HEK293T (cell line): ENCODE measurements at regions not wholly inside any gene's neighbourhood (a gene's known extent, or its start where the extent isn't known, plus 50 kb on each side); places are given as distances from the start of the nearest gene placed in this dataset.

Source experiments
- CTCF ChIA-PET: fragments of 350-600 bp; formaldehyde crosslinking; extraction: SDS; loops from one replicate; lab custom pipeline; 2021; ENCODE audit warnings: antibody characterized with exemption, inconsistent platforms; lab: Yijun Ruan, JAX
- POLR2A ChIA-PET: fragments of 350-600 bp; formaldehyde crosslinking; extraction: SDS; loops from one replicate; lab custom pipeline; 2020; ENCODE audit warnings: antibody characterized with exemption, inconsistent platforms; lab: Yijun Ruan, JAX
- DNase-seq: peaks from one replicate; pipeline ENCODE4 v3.0.0; 2012; ENCODE audit warnings: mixed read lengths; ENCODE audit errors: extremely low spot score
- ARNT ChIP-seq: fragments of 450-650 bp; IDR thresholded peaks from 2 replicates; pipeline ENCODE4 v1.6.1; 2017; ENCODE audit warnings: mild to moderate bottlenecking
- BHLHE40 ChIP-seq: fragments of 450-650 bp; IDR thresholded peaks from 2 replicates; pipeline ENCODE4 v1.6.1; 2016; ENCODE audit warnings: mild to moderate bottlenecking, moderate library complexity, borderline replicate concordance
- CTBP1 ChIP-seq: fragments of 450-650 bp; IDR thresholded peaks from 2 replicates; pipeline ENCODE4 v1.6.1; 2016; ENCODE audit warnings: borderline replicate concordance
- ELF4 ChIP-seq: fragments of 450-650 bp; IDR thresholded peaks from 2 replicates; pipeline ENCODE4 v1.6.1; 2017; ENCODE audit warnings: antibody characterized with exemption
- FOXA1 ChIP-seq: fragments of 450-650 bp; IDR thresholded peaks from 2 replicates; pipeline ENCODE4 v1.6.1; 2016; ENCODE audit warnings: mild to moderate bottlenecking
- FOXK2 ChIP-seq: fragments of 450-650 bp; IDR thresholded peaks from 2 replicates; pipeline ENCODE4 v1.6.1; 2016; ENCODE audit warnings: mild to moderate bottlenecking
- FOXM1 ChIP-seq: fragments of 450-650 bp; IDR thresholded peaks from 2 replicates; pipeline ENCODE4 v1.6.1; 2017; ENCODE audit warnings: mild to moderate bottlenecking, borderline replicate concordance
- HDGF ChIP-seq: fragments of 450-650 bp; IDR thresholded peaks from 2 replicates; pipeline ENCODE4 v1.6.1; 2017; ENCODE audit warnings: antibody characterized with exemption, borderline replicate concordance
- L3MBTL2 ChIP-seq: fragments of 450-650 bp; conservative IDR thresholded peaks from 2 replicates; pipeline ENCODE4 v1.6.1; 2016; ENCODE audit warnings: mild to moderate bottlenecking
- LEF1 ChIP-seq: fragments of 450-650 bp; IDR thresholded peaks from 2 replicates; pipeline ENCODE4 v1.6.1; 2017; ENCODE audit warnings: mild to moderate bottlenecking, borderline replicate concordance
- NFRKB ChIP-seq: fragments of 450-650 bp; IDR thresholded peaks from 2 replicates; pipeline ENCODE4 v1.6.1; 2016; ENCODE audit warnings: mild to moderate bottlenecking, moderate library complexity
- PKNOX1 ChIP-seq: fragments of 450-650 bp; IDR thresholded peaks from 2 replicates; pipeline ENCODE4 v1.6.1; 2016
- SP1 ChIP-seq: fragments of 450-650 bp; IDR thresholded peaks from 2 replicates; pipeline ENCODE4 v1.6.1; 2017
- SUZ12 ChIP-seq: fragments of 450-650 bp; IDR thresholded peaks from 2 replicates; pipeline ENCODE4 v1.6.1; 2016; ENCODE audit warnings: mild to moderate bottlenecking
- TARDBP ChIP-seq: fragments of 450-650 bp; IDR thresholded peaks from 2 replicates; pipeline ENCODE4 v1.6.1; 2016
- ZNF384 ChIP-seq: fragments of 450-650 bp; IDR thresholded peaks from 2 replicates; pipeline ENCODE4 v1.6.1; 2016

GRCh38 chr3:193997228-193998122, 138.5 kb upstream of the HES1 start:
- CTCF ChIA-PET: interaction anchor here (1.1 to 1.2 kb wide), 2 partner anchors 28 to 318 kb away, joined by 3 read pairs; no protein-coding TSS in a partner anchor
- no peak for DNase-seq
- POLR2A ChIA-PET: no interaction called here
- TF ChIP-seq CTBP1 (no peak), ZNF384 (no peak), LEF1 (no peak), BHLHE40 (no peak), PKNOX1 (no peak), ARNT (no peak), FOXK2 (no peak), SUZ12 (no peak), HDGF (no peak), FOXM1 (no peak)

- POLR2A ChIA-PET: no interaction called here
- CTCF ChIA-PET: interaction anchor here (1.1 to 1.2 kb wide), 2 partner anchors 28 to 317 kb away, joined by 3 read pairs; no protein-coding TSS in a partner anchor
- no peak for DNase-seq
- no peak for TF ChIP-seq ZNF384
- no peak for TF ChIP-seq FOXA1
- no peak for TF ChIP-seq CTBP1
- no peak for TF ChIP-seq TARDBP
- no peak for TF ChIP-seq BHLHE40
- TF ChIP-seq ARNT: no peak
Observed at GRCh38 chr3:193998123-193998448, 137.9 kb upstream of the HES1 start.

- ChIA-PET CTCF (interaction anchor here (1.1 to 1.2 kb wide), 2 partner anchors 29 to 317 kb away, joined by 3 read pairs; no protein-coding TSS in a partner anchor), POLR2A (no interaction called here)
- DNase-seq: no peak
- TF ChIP-seq FOXA1 (no peak), SUZ12 (no peak), ARNT (no peak), ELF4 (no peak), CTBP1 (no peak), FOXM1 (no peak), TARDBP (no peak), HDGF (no peak), BHLHE40 (no peak), FOXK2 (no peak), PKNOX1 (no peak), NFRKB (no peak), LEF1 (no peak), SP1 (no peak), L3MBTL2 (no peak)
Observed at GRCh38 chr3:193998628-193999195, 137.2 kb upstream of the HES1 start.

- DNase-seq: no peak
- ChIA-PET CTCF (no interaction called here), POLR2A (no interaction called here)
- TF ChIP-seq FOXM1 (no peak), CTBP1 (no peak), ARNT (no peak), BHLHE40 (no peak), L3MBTL2 (no peak), NFRKB (no peak), SP1 (no peak), TARDBP (no peak), HDGF (no peak), PKNOX1 (no peak), SUZ12 (no peak), ZNF384 (no peak), FOXK2 (no peak), FOXA1 (no peak), ELF4 (no peak), LEF1 (no peak)
Observed at GRCh38 chr3:194000100-194000499, 135.8 kb upstream of the HES1 start.

GRCh38 chr3:194000712-194001111, 135.2 kb upstream of the HES1 start:
- DNase-seq: no peak
- POLR2A ChIA-PET: no interaction called here
- no peak for TF ChIP-seq SUZ12
- no peak for TF ChIP-seq LEF1
- TF ChIP-seq TARDBP: no peak
- no peak for TF ChIP-seq FOXK2
- no peak for TF ChIP-seq HDGF
- no peak for TF ChIP-seq ARNT
- TF ChIP-seq L3MBTL2: no peak
- no peak for TF ChIP-seq PKNOX1
- TF ChIP-seq ELF4: no peak
- no peak for TF ChIP-seq FOXA1
- no peak for TF ChIP-seq SP1
- TF ChIP-seq FOXM1: no peak
- TF ChIP-seq ZNF384: no peak
- CTCF ChIA-PET: no interaction called here
